SK-N-SH treated with all-trans-retinoic acid at 6 μM for 48 hours (cell line): ENCODE measurements at regions not wholly inside any gene's neighbourhood (a gene's known extent, or its start where the extent isn't known, plus 50 kb on each side); places are given as distances from the start of the nearest gene placed in this dataset.

ENCODE experiments used
- ATAC-seq: fragments of 200-7000 bp; cut with Tn5 transposase; 3 replicates; pipeline ENCODE4 v1.9.1; 2020; ENCODE audit warnings: mild to moderate bottlenecking, moderate library complexity
- ARNTL ChIP-seq: fragments of 450-650 bp; formaldehyde crosslinking; IDR thresholded peaks from 2 replicates; pipeline ENCODE4 v1.5.0; 2020; ENCODE audit warnings: low read depth, mild to moderate bottlenecking, moderate library complexity, borderline replicate concordance
- CREB5 ChIP-seq: fragments of 250-450 bp; sonication (Bioruptor Pico); IDR thresholded peaks from 2 replicates; pipeline ENCODE4 v1.5.1; 2020; ENCODE audit warnings: low read depth, mild to moderate bottlenecking, moderate library complexity
- CSDC2 ChIP-seq: fragments of 250-450 bp; sonication (Bioruptor Pico); IDR thresholded peaks from 2 replicates; pipeline ENCODE4 v1.5.0; 2020; ENCODE audit warnings: mild to moderate bottlenecking, moderate library complexity
- CSRNP3 ChIP-seq: fragments of 250-450 bp; sonication (Bioruptor Pico); IDR thresholded peaks from 2 replicates; pipeline ENCODE4 v1.5.1; 2021; ENCODE audit warnings: mild to moderate bottlenecking, moderate library complexity
- ESRRG ChIP-seq: fragments of 250-450 bp; sonication (Bioruptor Pico); IDR thresholded peaks from 2 replicates; pipeline ENCODE4 v1.6.1; 2021; ENCODE audit warnings: mild to moderate bottlenecking
- GLIS3 ChIP-seq: fragments of 250-450 bp; sonication (Bioruptor Pico); IDR thresholded peaks from 2 replicates; pipeline ENCODE4 v1.5.0; 2020; ENCODE audit warnings: mild to moderate bottlenecking, moderate library complexity
- OSR1 ChIP-seq: fragments of 250-450 bp; sonication (Bioruptor Pico); IDR thresholded peaks from 2 replicates; pipeline ENCODE4 v1.8.0; 2022; ENCODE audit warnings: moderate library complexity, mild to moderate bottlenecking, inconsistent platforms
- PATZ1 ChIP-seq: fragments of 250-450 bp; sonication (Bioruptor Pico); IDR thresholded peaks from 2 replicates; pipeline ENCODE4 v1.8.0; 2020; ENCODE audit warnings: mild to moderate bottlenecking, moderate library complexity, borderline replicate concordance
- POU6F1 ChIP-seq: fragments of 250-450 bp; sonication (Bioruptor Pico); IDR thresholded peaks from 2 replicates; pipeline ENCODE4 v1.8.0; 2021; ENCODE audit warnings: low read depth, mild to moderate bottlenecking, moderate library complexity, borderline replicate concordance
- PPARA ChIP-seq: fragments of 250-450 bp; sonication (Bioruptor Pico); IDR thresholded peaks from 2 replicates; pipeline ENCODE4 v1.5.0; 2020; ENCODE audit warnings: mild to moderate bottlenecking, borderline replicate concordance
- RARB ChIP-seq: fragments of 250-450 bp; sonication (Bioruptor Pico); IDR thresholded peaks from 2 replicates; pipeline ENCODE4 v1.8.0; 2021; ENCODE audit warnings: mild to moderate bottlenecking, moderate library complexity
- SNAI2 ChIP-seq: fragments of 250-450 bp; sonication (Bioruptor Pico); IDR thresholded peaks from 2 replicates; pipeline ENCODE4 v1.5.0; 2020; ENCODE audit warnings: mild to moderate bottlenecking, moderate library complexity
- TCF4 ChIP-seq: fragments of 250-450 bp; sonication (Bioruptor Pico); IDR thresholded peaks from 2 replicates; pipeline ENCODE4 v1.8.0; 2021; ENCODE audit warnings: mild to moderate bottlenecking, moderate library complexity, borderline replicate concordance
- TOX ChIP-seq: fragments of 250-450 bp; sonication (Bioruptor Pico); IDR thresholded peaks from 2 replicates; pipeline ENCODE4 v1.8.0; 2021; ENCODE audit warnings: mild to moderate bottlenecking, moderate library complexity, borderline replicate concordance
- TSHZ2 ChIP-seq: fragments of 250-450 bp; sonication (Bioruptor Pico); IDR thresholded peaks from 2 replicates; pipeline ENCODE4 v1.5.0; 2020; ENCODE audit warnings: mild to moderate bottlenecking, moderate library complexity
- ZFP3 ChIP-seq: fragments of 250-450 bp; sonication (Bioruptor Pico); IDR thresholded peaks from 2 replicates; pipeline ENCODE4 v1.5.0; 2020; ENCODE audit warnings: mild to moderate bottlenecking, moderate library complexity
- ZFP30 ChIP-seq: fragments of 450-650 bp; formaldehyde crosslinking; IDR thresholded peaks from 2 replicates; pipeline ENCODE4 v1.5.0; 2022; ENCODE audit warnings: mild to moderate bottlenecking, moderate library complexity
- ZNF565 ChIP-seq: fragments of 450-650 bp; formaldehyde crosslinking; conservative IDR thresholded peaks from 2 replicates; pipeline ENCODE4 v1.5.0; 2020; ENCODE audit warnings: low read depth, mild to moderate bottlenecking, moderate library complexity
- ZNF70 ChIP-seq: fragments of 450-650 bp; formaldehyde crosslinking; IDR thresholded peaks from 2 replicates; pipeline ENCODE4 v1.5.0; 2020; ENCODE audit warnings: mild to moderate bottlenecking, moderate library complexity

- no peak for ATAC-seq
Measured at GRCh38 chr12:14187002-14187401, 178.5 kb upstream of the ATF7IP start.

GRCh38 chr12:14187966-14188365 is 177.5 kb upstream of the ATF7IP start:
- ATAC-seq = no peak
- TF ChIP-seq ZNF565 (no peak), TSHZ2 (CRISPR knock-in tag) (no peak), ZNF70 (CRISPR knock-in tag) (no peak), CREB5 (CRISPR knock-in tag) (no peak), GLIS3 (CRISPR knock-in tag) (no peak), CSDC2 (CRISPR knock-in tag) (no peak), ARNTL (no peak), ZFP30 (CRISPR knock-in tag) (no peak), TCF4 (CRISPR knock-in tag) (no peak), CSRNP3 (CRISPR knock-in tag) (no peak), ESRRG (CRISPR knock-in tag) (no peak)

More at GRCh38 chr12:14187002-14187401, 178.5 kb upstream of the ATF7IP start:
- TF ChIP-seq SNAI2 (CRISPR knock-in tag) = no peak
- no peak for TF ChIP-seq RARB (CRISPR knock-in tag)
- TF ChIP-seq PATZ1 (CRISPR knock-in tag) = no peak
- no peak for TF ChIP-seq PPARA (CRISPR knock-in tag)
- no peak for TF ChIP-seq ZFP3 (CRISPR knock-in tag)
- TF ChIP-seq, all 23 proteins: peak for 0

GRCh38 chr12:14188744-14189143 is 176.7 kb upstream of the ATF7IP start:
- TF ChIP-seq SNAI2 (CRISPR knock-in tag) = no peak
- TF ChIP-seq TOX (CRISPR knock-in tag) = no peak
- TF ChIP-seq OSR1 (CRISPR knock-in tag) = no peak
- TF ChIP-seq ARNTL = no peak
- no peak for TF ChIP-seq POU6F1
- TF ChIP-seq PPARA (CRISPR knock-in tag) = no peak
- TF ChIP-seq CSRNP3 (CRISPR knock-in tag) = no peak
- TF ChIP-seq ZFP30 (CRISPR knock-in tag) = no peak
- TF ChIP-seq CSDC2 (CRISPR knock-in tag) = no peak
- ATAC-seq = no peak
